ENCODE measurements at regions not wholly inside any gene's neighbourhood (a gene's known extent, or its start where the extent isn't known, plus 50 kb on each side); places are given as distances from the start of the nearest gene placed in this dataset.

GRCh38 chr7:112965506-112965905, 121.1 kb downstream of the GPR85 start:
- H3K27ac ChIP-seq (ENCODE audit: low read length) = no peak overlapping the region
- no peaks in the 10 kb centered on the region for H3K9me3 ChIP-seq (ENCODE audit: low read length)
- peaks cover 30% of the 10 kb centered on the region; the same call in 1 of the 2 replicates for H3K27me3 ChIP-seq (ENCODE audit: low read length)
- H3K4me1 ChIP-seq (ENCODE audit: insufficient read depth, low read length) = no peaks in the 10 kb centered on the region
- H3K9ac ChIP-seq (ENCODE audit: low read length) = no peak overlapping the region
- no peak for ATAC-seq
- ChIA-PET CTCF (no interaction called here), POLR2A (ENCODE audit: unreplicated experiment) (no interaction called here)
- no peak for DNase-seq
- no peak overlapping the region for H3K4me2 ChIP-seq (ENCODE audit: low read length)
- no TSS peak for BruUV-seq (replicated peaks)
- H3F3A ChIP-seq (ENCODE audit: low read length, unreplicated experiment) = no peaks in the 10 kb centered on the region
- TF ChIP-seq, protein P1, sequence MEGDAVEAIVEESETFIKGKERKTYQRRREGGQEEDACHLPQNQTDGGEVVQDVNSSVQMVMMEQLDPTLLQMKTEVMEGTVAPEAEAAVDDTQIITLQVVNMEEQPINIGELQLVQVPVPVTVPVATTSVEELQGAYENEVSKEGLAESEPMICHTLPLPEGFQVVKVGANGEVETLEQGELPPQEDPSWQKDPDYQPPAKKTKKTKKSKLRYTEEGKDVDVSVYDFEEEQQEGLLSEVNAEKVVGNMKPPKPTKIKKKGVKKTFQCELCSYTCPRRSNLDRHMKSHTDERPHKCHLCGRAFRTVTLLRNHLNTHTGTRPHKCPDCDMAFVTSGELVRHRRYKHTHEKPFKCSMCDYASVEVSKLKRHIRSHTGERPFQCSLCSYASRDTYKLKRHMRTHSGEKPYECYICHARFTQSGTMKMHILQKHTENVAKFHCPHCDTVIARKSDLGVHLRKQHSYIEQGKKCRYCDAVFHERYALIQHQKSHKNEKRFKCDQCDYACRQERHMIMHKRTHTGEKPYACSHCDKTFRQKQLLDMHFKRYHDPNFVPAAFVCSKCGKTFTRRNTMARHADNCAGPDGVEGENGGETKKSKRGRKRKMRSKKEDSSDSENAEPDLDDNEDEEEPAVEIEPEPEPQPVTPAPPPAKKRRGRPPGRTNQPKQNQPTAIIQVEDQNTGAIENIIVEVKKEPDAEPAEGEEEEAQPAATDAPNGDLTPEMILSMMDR (conservative IDR thresholded peaks at IDR 0.05; ENCODE audit: low read depth, low read length) = no peak
- TF ChIP-seq EZH2 (IDR thresholded peaks at IDR 0.05; ENCODE audit: low read length, unreplicated experiment) (no peak), EZH2phosphoT487 (IDR thresholded peaks at IDR 0.05; ENCODE audit: borderline replicate concordance, low read length) (no peak)
- H3K36me3 ChIP-seq (ENCODE audit: low read depth, low read length) = no peaks in the 10 kb centered on the region
- no peaks in the 10 kb centered on the region for H3K79me2 ChIP-seq (ENCODE audit: low read length)
- H4K20me1 ChIP-seq (ENCODE audit: low read length) = no peaks in the 10 kb centered on the region
- no peaks in the 10 kb centered on the region for H3K9me2 ChIP-seq (replicated peaks; ENCODE audit: low read length)
- H3K4me3 ChIP-seq (ENCODE audit: low read length) = no peak overlapping the region
- intact Hi-C loops (cut with micrococcal nuclease) = no loop called here
- no peak overlapping the region for H2AFZ ChIP-seq (ENCODE audit: low read length)

- Histone ChIP-seq H3K36me3 (ENCODE audit: low read depth, low read length) (no peaks in the 10 kb centered on the region), H3K9ac (ENCODE audit: low read length) (no peak overlapping the region), H3F3A (ENCODE audit: low read length, unreplicated experiment) (no peaks in the 10 kb centered on the region), H4K20me1 (ENCODE audit: low read length) (no peaks in the 10 kb centered on the region), H3K4me1 (ENCODE audit: insufficient read depth, low read length) (no peaks in the 10 kb centered on the region), H3K4me2 (ENCODE audit: low read length) (no peak overlapping the region), H3K9me2 (replicated peaks; ENCODE audit: low read length) (no peaks in the 10 kb centered on the region), H3K27me3 (ENCODE audit: low read length) (peaks cover 29% of the 10 kb centered on the region; the same call in 1 of the 2 replicates), H3K9me3 (ENCODE audit: low read length) (no peaks in the 10 kb centered on the region), H3K4me3 (ENCODE audit: low read length) (no peak overlapping the region), H2AFZ (ENCODE audit: low read length) (no peak overlapping the region), H3K79me2 (ENCODE audit: low read length) (no peaks in the 10 kb centered on the region), H3K27ac (ENCODE audit: low read length) (no peak overlapping the region)
- no peak for DNase-seq
- BruUV-seq (replicated peaks) = no TSS peak
- no peak for ATAC-seq
- ChIA-PET POLR2A (ENCODE audit: unreplicated experiment) (no interaction called here), CTCF (no interaction called here)
- intact Hi-C loops (cut with micrococcal nuclease) = no loop called here
- TF ChIP-seq EZH2phosphoT487 (IDR thresholded peaks at IDR 0.05; ENCODE audit: borderline replicate concordance, low read length) (no peak), EZH2 (IDR thresholded peaks at IDR 0.05; ENCODE audit: low read length, unreplicated experiment) (no peak)
- TF ChIP-seq, protein P1 (conservative IDR thresholded peaks at IDR 0.05; ENCODE audit: low read depth, low read length) = no peak
Measured at GRCh38 chr7:112963634-112964033, 123.0 kb downstream of the GPR85 start.

DNA sequence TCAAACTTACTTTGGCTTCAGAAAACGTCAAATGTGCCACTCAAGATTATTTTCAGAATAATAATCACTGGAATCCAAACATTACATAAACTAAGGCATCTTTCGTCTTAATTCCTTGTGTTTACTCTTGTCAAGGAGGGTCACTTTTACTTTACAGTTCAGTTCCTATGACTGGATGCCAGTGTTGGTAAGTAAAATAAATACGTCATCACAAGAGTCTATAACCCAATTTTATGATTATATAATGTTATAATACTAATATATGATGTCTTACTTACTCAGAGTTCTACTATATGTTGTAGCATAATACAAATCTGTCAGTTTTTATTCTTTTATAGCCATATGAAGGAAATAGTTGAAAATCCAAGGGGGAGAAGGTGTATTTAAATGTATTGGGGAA, 123.8 kb downstream of the GPR85 start:
- H4K20me1 ChIP-seq (ENCODE audit: low read length) = no peaks in the 10 kb centered on the region
- H3K4me3 ChIP-seq (ENCODE audit: low read length) = no peak overlapping the region
- no peaks in the 10 kb centered on the region for H3K79me2 ChIP-seq (ENCODE audit: low read length)
- no peak overlapping the region for H3K27ac ChIP-seq (ENCODE audit: low read length)
- no peaks in the 10 kb centered on the region for H3K9me3 ChIP-seq (ENCODE audit: low read length)
- H3K9me2 ChIP-seq (replicated peaks; ENCODE audit: low read length) = no peaks in the 10 kb centered on the region
- no peaks in the 10 kb centered on the region for H3K36me3 ChIP-seq (ENCODE audit: low read depth, low read length)
- intact Hi-C loops (cut with micrococcal nuclease) = no loop called here
- no peak overlapping the region for H3K9ac ChIP-seq (ENCODE audit: low read length)
- H3F3A ChIP-seq (ENCODE audit: low read length, unreplicated experiment) = no peaks in the 10 kb centered on the region
- H3K4me2 ChIP-seq (ENCODE audit: low read length) = no peak overlapping the region
- DNase-seq = no peak
- POLR2A ChIA-PET (ENCODE audit: unreplicated experiment) = no interaction called here
- no peak for ATAC-seq
- no TSS peak for BruUV-seq (replicated peaks)
- no peaks in the 10 kb centered on the region for H3K4me1 ChIP-seq (ENCODE audit: insufficient read depth, low read length)
- TF ChIP-seq EZH2 (IDR thresholded peaks at IDR 0.05; ENCODE audit: low read length, unreplicated experiment) = no peak
- TF ChIP-seq, protein P1 (conservative IDR thresholded peaks at IDR 0.05; ENCODE audit: low read depth, low read length) = no peak
- TF ChIP-seq EZH2phosphoT487 (IDR thresholded peaks at IDR 0.05; ENCODE audit: borderline replicate concordance, low read length) = no peak
- CTCF ChIA-PET = no interaction called here
- no peak overlapping the region for H2AFZ ChIP-seq (ENCODE audit: low read length)
- H3K27me3 ChIP-seq (ENCODE audit: low read length) = peaks cover 28% of the 10 kb centered on the region; the same call in 1 of the 2 replicates
